Glomerular visceral epithelial cell (primary cell): ENCODE measurements at regions not wholly inside any gene's neighbourhood (a gene's known extent, or its start where the extent isn't known, plus 50 kb on each side); places are given as distances from the start of the nearest gene placed in this dataset.

ENCODE experiments used
- DNase-seq: peaks from one replicate; pipeline ENCODE4 v3.0.0-alpha.2; 2016; ENCODE audit errors: extremely low spot score

- no peak for DNase-seq
Measured at GRCh38 chr6:16078064-16078463, 50.8 kb upstream of the MYLIP start.

- DNase-seq, result no peak
Measured at GRCh38 chr6:16069671-16070070, 59.2 kb upstream of the MYLIP start.

- no peak for DNase-seq
Measured at GRCh38 chr6:16069222-16069621, 59.7 kb upstream of the MYLIP start.

GRCh38 chr6:16067568-16067967 is 61.3 kb upstream of the MYLIP start:
- DNase-seq, result no peak

GRCh38 chr6:16064671-16065072 is 64.2 kb upstream of the MYLIP start:
- no peak for DNase-seq

GRCh38 chr6:16063580-16063979 is 65.3 kb upstream of the MYLIP start:
- DNase-seq, result no peak

GRCh38 chr6:16061818-16062217 is 67.1 kb upstream of the MYLIP start:
- no peak for DNase-seq

GRCh38 chr6:16060039-16060438 is 68.8 kb upstream of the MYLIP start:
- DNase-seq, result no peak

- DNase-seq, result no peak
Measured at GRCh38 chr6:16059496-16059895, 69.4 kb upstream of the MYLIP start.

- DNase-seq, result no peak
Measured at GRCh38 chr6:16058929-16059345, 69.9 kb upstream of the MYLIP start.

- DNase-seq, result no peak
Measured at GRCh38 chr6:16058201-16058928, 70.5 kb upstream of the MYLIP start.

- no peak for DNase-seq
Measured at GRCh38 chr6:16057446-16057845, 71.4 kb upstream of the MYLIP start.

- no peak for DNase-seq
Measured at GRCh38 chr6:16056263-16056870, 72.5 kb upstream of the MYLIP start.

- DNase-seq, result no peak
Measured at GRCh38 chr6:16055852-16056251, 73.0 kb upstream of the MYLIP start.

GRCh38 chr6:16049168-16049567 is 79.7 kb upstream of the MYLIP start:
- peak; percentile 5 for DNase-seq

- no peak for DNase-seq
Measured at GRCh38 chr6:16048221-16048620, 80.7 kb upstream of the MYLIP start.

GRCh38 chr6:16047435-16047990 is 81.4 kb upstream of the MYLIP start:
- DNase-seq, result no peak

GRCh38 chr6:16045238-16045637 is 83.6 kb upstream of the MYLIP start:
- no peak for DNase-seq

- DNase-seq, result no peak
Measured at GRCh38 chr6:16044211-16044643, 84.7 kb upstream of the MYLIP start.

- DNase-seq, result no peak
Measured at GRCh38 chr6:16043171-16044135, 85.4 kb upstream of the MYLIP start.

GRCh38 chr6:16042751-16043150 is 86.1 kb upstream of the MYLIP start:
- no peak for DNase-seq

- no peak for DNase-seq
Measured at GRCh38 chr6:16041327-16041726, 87.6 kb upstream of the MYLIP start.
